ENCODE measurements at regions not wholly inside any gene's neighbourhood (a gene's known extent, or its start where the extent isn't known, plus 50 kb on each side); places are given as distances from the start of the nearest gene placed in this dataset.
"Not testable (repeated sequence)": the region's sequence is repeated elsewhere in the genome, so short reads cannot be mapped to it uniquely, and the experiment has no call there.

- Histone ChIP-seq H3K9me3 (ENCODE audit: control insufficient read depth, low read length) (no peaks in the 10 kb centered on the region), H3K36me3 (ENCODE audit: control insufficient read depth, insufficient read depth, low read length) (no peaks in the 10 kb centered on the region), H3K4me1 (no peaks in the 10 kb centered on the region), H3K79me2 (no peaks in the 10 kb centered on the region), H3K4me2 (ENCODE audit: low read length) (no peak overlapping the region), H3K4me3 (ENCODE audit: low read depth, low read length) (no peak overlapping the region), H3K27ac (no peak overlapping the region), H3K9ac (no peak overlapping the region), H2AFZ (no peak overlapping the region), H3K27me3 (ENCODE audit: control insufficient read depth, insufficient read depth, low read length) (no peaks in the 10 kb centered on the region)
- TF ChIP-seq CTCF (IDR thresholded peaks at IDR 0.05), result no peak
Observed at GRCh38 chr17:54347495-54347894, 524.8 kb downstream of the KIF2B start.

- no peak for TF ChIP-seq CTCF (IDR thresholded peaks at IDR 0.05)
Observed at GRCh38 chr17:54348234-54348633, 525.5 kb downstream of the KIF2B start.

GRCh38 chr17:54353789-54354525, 531.2 kb downstream of the KIF2B start:
- H3K4me3 ChIP-seq (ENCODE audit: low read depth, low read length), result no peak overlapping the region
- no peak overlapping the region for H3K27ac ChIP-seq
- no peak overlapping the region for H2AFZ ChIP-seq
- H3K36me3 ChIP-seq (ENCODE audit: control insufficient read depth, insufficient read depth, low read length), result no peaks in the 10 kb centered on the region
- H3K4me1 ChIP-seq, result no peaks in the 10 kb centered on the region
- H3K27me3 ChIP-seq (ENCODE audit: control insufficient read depth, insufficient read depth, low read length), result no peaks in the 10 kb centered on the region
- H3K9ac ChIP-seq, result no peak overlapping the region
- no peaks in the 10 kb centered on the region for H3K79me2 ChIP-seq
- no peak for TF ChIP-seq CTCF (IDR thresholded peaks at IDR 0.05)
- H3K4me2 ChIP-seq (ENCODE audit: low read length), result no peak overlapping the region
- H3K9me3 ChIP-seq (ENCODE audit: control insufficient read depth, low read length), result no peaks in the 10 kb centered on the region

More at GRCh38 chr17:54348234-54348633, 525.5 kb downstream of the KIF2B start:
- no peak overlapping the region for H3K9ac ChIP-seq
- no peaks in the 10 kb centered on the region for H3K27me3 ChIP-seq (ENCODE audit: control insufficient read depth, insufficient read depth, low read length)
- H3K4me2 ChIP-seq (ENCODE audit: low read length), result no peak overlapping the region
- H3K4me3 ChIP-seq (ENCODE audit: low read depth, low read length), result no peak overlapping the region
- no peaks in the 10 kb centered on the region for H3K79me2 ChIP-seq
- no peak overlapping the region for H2AFZ ChIP-seq
- H3K36me3 ChIP-seq (ENCODE audit: control insufficient read depth, insufficient read depth, low read length), result no peaks in the 10 kb centered on the region
- H3K9me3 ChIP-seq (ENCODE audit: control insufficient read depth, low read length), result no peaks in the 10 kb centered on the region
- no peaks in the 10 kb centered on the region for H3K4me1 ChIP-seq
- H3K27ac ChIP-seq, result no peak overlapping the region

- not testable (repeated sequence) for H3K36me3 ChIP-seq (ENCODE audit: control insufficient read depth, insufficient read depth, low read length); H3K9ac ChIP-seq; H2AFZ ChIP-seq; H3K79me2 ChIP-seq; H3K27ac ChIP-seq; H3K4me2 ChIP-seq (ENCODE audit: low read length); H3K27me3 ChIP-seq (ENCODE audit: control insufficient read depth, insufficient read depth, low read length); H3K4me1 ChIP-seq; H3K9me3 ChIP-seq (ENCODE audit: control insufficient read depth, low read length); H3K4me3 ChIP-seq (ENCODE audit: low read depth, low read length)
Observed at GRCh38 chr17:54361073-54361472, 538.3 kb downstream of the KIF2B start.

GRCh38 chr17:54368906-54369305, 531.7 kb upstream of the TOM1L1 start:
- Histone ChIP-seq H2AFZ (no peak overlapping the region), H3K4me3 (ENCODE audit: low read depth, low read length) (no peak overlapping the region), H3K4me2 (ENCODE audit: low read length) (no peak overlapping the region), H3K27me3 (ENCODE audit: control insufficient read depth, insufficient read depth, low read length) (no peaks in the 10 kb centered on the region), H3K79me2 (no peaks in the 10 kb centered on the region), H3K36me3 (ENCODE audit: control insufficient read depth, insufficient read depth, low read length) (no peaks in the 10 kb centered on the region), H3K9ac (no peak overlapping the region), H3K27ac (no peak overlapping the region), H3K4me1 (no peaks in the 10 kb centered on the region), H3K9me3 (ENCODE audit: control insufficient read depth, low read length) (no peaks in the 10 kb centered on the region)
- no peak for TF ChIP-seq CTCF (IDR thresholded peaks at IDR 0.05)

Measured in parathyroid adenoma (tissue), 2 donors.